ENCODE measurements at regions not wholly inside any gene's neighbourhood (a gene's known extent, or its start where the extent isn't known, plus 50 kb on each side); places are given as distances from the start of the nearest gene placed in this dataset.

DNA sequence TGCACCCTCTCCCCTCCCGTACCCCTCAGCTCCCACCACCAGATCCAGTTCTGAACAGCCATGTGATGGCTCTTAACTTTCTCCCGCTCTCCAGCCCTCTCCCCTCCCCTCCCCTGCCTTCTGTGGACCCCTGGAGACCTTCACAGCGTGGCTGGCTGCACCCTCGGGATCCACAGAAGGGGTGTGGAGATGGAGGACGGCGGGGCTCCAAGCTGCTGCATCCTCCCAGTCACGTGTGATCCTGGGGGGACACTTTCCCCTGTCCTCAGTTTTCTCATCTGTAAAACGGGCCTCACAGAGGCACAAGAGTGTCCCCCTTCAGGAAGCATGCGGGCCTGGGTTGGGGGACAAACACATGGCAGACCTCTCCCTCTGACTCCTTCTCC lies 276.0 kb upstream of the MVB12B start:
- H4K20me1 ChIP-seq (replicated peaks; ENCODE audit: control insufficient read depth, extremely low read depth, insufficient read depth, low read length): no peaks in the 10 kb centered on the region
- POLR2A ChIA-PET: no interaction called here
- CTCF ChIA-PET: interaction anchor here (1.2 to 1.3 kb wide), 2 partner anchors 11 to 33 kb away, joined by 3 to 4 read pairs; no protein-coding TSS in a partner anchor
- dilution Hi-C loops (cut with MboI; ENCODE audit: extremely low pct_ligation_motif_present, low sequenced_read_pairs): no loop called here
- H3K79me2 ChIP-seq (ENCODE audit: control insufficient read depth, insufficient read depth, low read length): no peaks in the 10 kb centered on the region
- peaks cover 2% of the 10 kb centered on the region in 2 experiments for H3K27me3 ChIP-seq (ENCODE audit: control insufficient read depth in 2 of 2, insufficient read depth in 2 of 2, low read length in 2 of 2)
- H3K4me2 ChIP-seq (ENCODE audit: insufficient read depth, low read length): no peak overlapping the region
- H3K9me3 ChIP-seq (replicated peaks; ENCODE audit: control insufficient read depth, insufficient read depth, low read length): no peaks in the 10 kb centered on the region
- BruUV-seq (replicated peaks): no TSS peak
- no peak overlapping the region for H3K9ac ChIP-seq (replicated peaks; ENCODE audit: extremely low read depth, insufficient read depth, low read length)
- DNase-seq (ENCODE audit: low read depth, low spot score): no peak
- no peak overlapping the region for H3K4me3 ChIP-seq (replicated peaks in 1 of 3; ENCODE audit: insufficient read depth in 1 of 3, low read depth in 1 of 3, low read length in 3 of 3)
- no peaks in the 10 kb centered on the region for H3K4me1 ChIP-seq (ENCODE audit: control insufficient read depth, extremely low read depth, insufficient read depth, low read length)
- FAIRE-seq: no peak
- no peaks in the 10 kb centered on the region for H3K9me1 ChIP-seq (replicated peaks; ENCODE audit: control insufficient read depth, extremely low read depth, insufficient read depth, low read length)
- no peak for TF ChIP-seq EZH2 (IDR thresholded peaks at IDR 0.05; ENCODE audit: borderline replicate concordance, low read depth, low read length, severe bottlenecking)
- no peak for TF ChIP-seq FOS (IDR thresholded peaks at IDR 0.05; ENCODE audit: borderline replicate concordance, insufficient read depth, low read length)
- TF ChIP-seq JUN (IDR thresholded peaks at IDR 0.05; ENCODE audit: borderline replicate concordance, insufficient read depth, insufficient read length, low read depth): no peak
- H2AFZ ChIP-seq (ENCODE audit: low read depth, low read length): no peak overlapping the region
- intact Hi-C loops (cut with micrococcal nuclease): no loop called here
- no peaks in the 10 kb centered on the region for H3K36me3 ChIP-seq (ENCODE audit: control insufficient read depth in 2 of 2, extremely low read depth in 1 of 2, insufficient read depth in 2 of 2, low read length in 2 of 2)
- no peak overlapping the region for H3K27ac ChIP-seq (ENCODE audit: insufficient read depth, low read depth, low read length)

DNA sequence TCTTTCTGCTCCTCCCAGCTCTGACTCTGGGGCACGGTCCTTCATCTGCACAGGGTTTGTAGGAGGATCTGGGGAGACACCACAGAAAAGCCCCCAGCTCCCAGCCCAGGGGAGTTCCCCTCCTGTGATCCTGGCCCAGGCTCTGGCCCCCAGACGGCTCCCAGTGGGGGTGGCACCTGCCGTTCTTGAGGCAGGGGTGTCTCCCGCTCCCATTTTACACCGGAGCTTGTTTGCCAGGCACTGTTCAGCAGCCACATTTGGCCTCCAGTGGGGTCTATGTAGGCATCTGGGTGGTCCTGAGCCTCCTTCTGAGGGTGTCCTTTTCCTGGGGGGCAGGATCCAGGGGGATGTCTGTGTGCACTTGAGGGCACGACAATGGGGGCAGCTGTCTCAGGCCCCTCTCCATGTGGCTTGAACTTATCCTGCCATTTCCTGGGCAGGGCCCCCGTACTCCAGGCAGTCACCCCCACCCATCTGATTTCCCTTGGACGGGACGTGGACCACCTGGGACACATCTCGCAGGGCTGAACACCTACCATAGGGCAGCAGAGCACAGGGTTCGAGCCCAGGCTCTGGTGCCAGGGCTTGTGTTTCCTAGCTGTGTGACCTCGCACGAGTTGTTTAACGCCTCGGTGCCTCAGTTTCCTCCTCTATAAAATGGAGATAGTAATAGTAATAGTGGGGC lies 275.0 kb upstream of the MVB12B start:
- H3K27ac ChIP-seq (ENCODE audit: insufficient read depth, low read depth, low read length): no peak overlapping the region
- no peak overlapping the region for H2AFZ ChIP-seq (ENCODE audit: low read depth, low read length)
- no peak for FAIRE-seq
- no peaks in the 10 kb centered on the region for H3K79me2 ChIP-seq (ENCODE audit: control insufficient read depth, insufficient read depth, low read length)
- dilution Hi-C loops (cut with MboI; ENCODE audit: extremely low pct_ligation_motif_present, low sequenced_read_pairs) (no loop called here), intact Hi-C loops (cut with micrococcal nuclease) (no loop called here)
- H3K4me1 ChIP-seq (ENCODE audit: control insufficient read depth, extremely low read depth, insufficient read depth, low read length): no peaks in the 10 kb centered on the region
- H3K9me1 ChIP-seq (replicated peaks; ENCODE audit: control insufficient read depth, extremely low read depth, insufficient read depth, low read length): no peaks in the 10 kb centered on the region
- no peaks in the 10 kb centered on the region for H3K36me3 ChIP-seq (ENCODE audit: control insufficient read depth in 2 of 2, extremely low read depth in 1 of 2, insufficient read depth in 2 of 2, low read length in 2 of 2)
- TF ChIP-seq, protein P1, sequence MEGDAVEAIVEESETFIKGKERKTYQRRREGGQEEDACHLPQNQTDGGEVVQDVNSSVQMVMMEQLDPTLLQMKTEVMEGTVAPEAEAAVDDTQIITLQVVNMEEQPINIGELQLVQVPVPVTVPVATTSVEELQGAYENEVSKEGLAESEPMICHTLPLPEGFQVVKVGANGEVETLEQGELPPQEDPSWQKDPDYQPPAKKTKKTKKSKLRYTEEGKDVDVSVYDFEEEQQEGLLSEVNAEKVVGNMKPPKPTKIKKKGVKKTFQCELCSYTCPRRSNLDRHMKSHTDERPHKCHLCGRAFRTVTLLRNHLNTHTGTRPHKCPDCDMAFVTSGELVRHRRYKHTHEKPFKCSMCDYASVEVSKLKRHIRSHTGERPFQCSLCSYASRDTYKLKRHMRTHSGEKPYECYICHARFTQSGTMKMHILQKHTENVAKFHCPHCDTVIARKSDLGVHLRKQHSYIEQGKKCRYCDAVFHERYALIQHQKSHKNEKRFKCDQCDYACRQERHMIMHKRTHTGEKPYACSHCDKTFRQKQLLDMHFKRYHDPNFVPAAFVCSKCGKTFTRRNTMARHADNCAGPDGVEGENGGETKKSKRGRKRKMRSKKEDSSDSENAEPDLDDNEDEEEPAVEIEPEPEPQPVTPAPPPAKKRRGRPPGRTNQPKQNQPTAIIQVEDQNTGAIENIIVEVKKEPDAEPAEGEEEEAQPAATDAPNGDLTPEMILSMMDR (IDR thresholded peaks at IDR 0.05; ENCODE audit: extremely low read depth in 1 of 2, insufficient read depth in 1 of 2, low read depth in 1 of 2, low read length in 2 of 2): no peak
- TF ChIP-seq POLR2A (IDR thresholded peaks at IDR 0.05; ENCODE audit: low read depth, low read length): no peak
- TF ChIP-seq EZH2 (IDR thresholded peaks at IDR 0.05; ENCODE audit: borderline replicate concordance, low read depth, low read length, severe bottlenecking): no peak
- TF ChIP-seq MYC (IDR thresholded peaks at IDR 0.05; ENCODE audit: low read depth, low read length): no peak
- TF ChIP-seq POLR2AphosphoS5 (IDR thresholded peaks at IDR 0.05; ENCODE audit: insufficient read depth, low read depth, low read length): no peak
- no peak for TF ChIP-seq GATA2 (IDR thresholded peaks at IDR 0.05; ENCODE audit: insufficient read depth, insufficient read length, low read depth, low read length)
- TF ChIP-seq JUN (IDR thresholded peaks at IDR 0.05; ENCODE audit: borderline replicate concordance, insufficient read depth, insufficient read length, low read depth): no peak
- TF ChIP-seq, protein P2, sequence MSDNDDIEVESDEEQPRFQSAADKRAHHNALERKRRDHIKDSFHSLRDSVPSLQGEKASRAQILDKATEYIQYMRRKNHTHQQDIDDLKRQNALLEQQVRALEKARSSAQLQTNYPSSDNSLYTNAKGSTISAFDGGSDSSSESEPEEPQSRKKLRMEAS (IDR thresholded peaks at IDR 0.05; ENCODE audit: insufficient read depth, insufficient read length): no peak
- TF ChIP-seq FOS (IDR thresholded peaks at IDR 0.05; ENCODE audit: borderline replicate concordance, insufficient read depth, low read length): no peak
- peaks cover 2% of the 10 kb centered on the region in 2 experiments for H3K27me3 ChIP-seq (ENCODE audit: control insufficient read depth in 2 of 2, insufficient read depth in 2 of 2, low read length in 2 of 2)
- H3K4me3 ChIP-seq (replicated peaks in 1 of 3; ENCODE audit: insufficient read depth in 1 of 3, low read depth in 1 of 3, low read length in 3 of 3): no peak overlapping the region
- DNase-seq (ENCODE audit: low read depth, low spot score): no peak
- no TSS peak for BruUV-seq (replicated peaks)
- no peak overlapping the region for H3K9ac ChIP-seq (replicated peaks; ENCODE audit: extremely low read depth, insufficient read depth, low read length)
- ChIA-PET POLR2A (no interaction called here), CTCF (interaction anchor here (1.2 to 1.8 kb wide), 3 partner anchors 12 to 644 kb away, joined by 3 to 4 read pairs (median 4); no protein-coding TSS in a partner anchor)
- H4K20me1 ChIP-seq (replicated peaks; ENCODE audit: control insufficient read depth, extremely low read depth, insufficient read depth, low read length): no peaks in the 10 kb centered on the region
- H3K4me2 ChIP-seq (ENCODE audit: insufficient read depth, low read length): no peak overlapping the region
- no peaks in the 10 kb centered on the region for H3K9me3 ChIP-seq (replicated peaks; ENCODE audit: control insufficient read depth, insufficient read depth, low read length)

All from endothelial cell of umbilical vein (primary cell).